GM21367 (cell line): ENCODE measurements at regions not wholly inside any gene's neighbourhood (a gene's known extent, or its start where the extent isn't known, plus 50 kb on each side); places are given as distances from the start of the nearest gene placed in this dataset.
"Not testable (repeated sequence)": the region's sequence is repeated elsewhere in the genome, so short reads cannot be mapped to it uniquely, and the experiment has no call there.

ENCODE experiments used
- ATAC-seq: cut with Tn5 transposase; IDR thresholded peaks from one replicate; pipeline ENCODE4 v1.9.1; 2021; ENCODE audit not compliant: unreplicated experiment

- no peak for ATAC-seq
Observed at GRCh38 chr9:101893661-101894646, 155.5 kb upstream of the GRIN3A start.

GRCh38 chr9:101881508-101881907, 143.1 kb upstream of the GRIN3A start:
- no peak for ATAC-seq

DNA sequence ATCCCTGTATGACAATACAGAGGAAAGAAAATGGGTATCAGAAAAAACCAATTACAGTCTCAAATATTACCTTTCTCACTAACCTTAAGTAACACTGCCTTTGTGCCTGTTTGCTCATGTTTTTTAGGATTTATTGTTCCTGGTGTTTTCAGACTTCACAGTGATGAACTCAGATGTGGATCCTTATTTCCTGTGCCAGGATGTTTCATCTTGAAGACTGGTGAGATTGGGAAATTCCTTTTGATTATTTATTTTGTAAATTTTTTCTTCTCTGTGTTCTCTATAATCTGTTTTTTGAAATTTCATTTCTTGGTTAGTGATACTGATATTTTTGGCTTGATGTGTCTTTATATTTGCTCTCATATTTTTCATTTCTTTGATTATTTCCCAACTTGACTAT, 142.4 kb upstream of the GRIN3A start:
- no peak for ATAC-seq

DNA sequence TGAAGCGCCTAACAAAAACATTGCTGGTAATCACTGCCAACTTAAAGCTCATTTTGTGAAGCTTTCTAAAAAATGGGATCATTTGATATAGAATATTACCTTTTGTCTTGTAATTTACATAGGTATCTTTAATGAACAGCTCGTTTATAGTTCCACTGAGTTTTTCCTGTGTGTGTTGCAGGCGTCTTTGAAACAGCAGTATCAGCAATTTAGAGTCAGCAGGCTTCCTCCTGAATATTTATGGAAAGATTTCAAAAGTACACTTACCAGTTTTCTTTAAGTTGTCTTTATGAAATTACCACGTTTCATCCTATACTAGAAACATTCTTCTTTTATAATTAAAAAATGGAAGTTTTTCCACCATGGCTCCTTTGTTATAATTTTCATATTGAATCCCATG, 140.3 kb upstream of the GRIN3A start:
- no peak for ATAC-seq

DNA sequence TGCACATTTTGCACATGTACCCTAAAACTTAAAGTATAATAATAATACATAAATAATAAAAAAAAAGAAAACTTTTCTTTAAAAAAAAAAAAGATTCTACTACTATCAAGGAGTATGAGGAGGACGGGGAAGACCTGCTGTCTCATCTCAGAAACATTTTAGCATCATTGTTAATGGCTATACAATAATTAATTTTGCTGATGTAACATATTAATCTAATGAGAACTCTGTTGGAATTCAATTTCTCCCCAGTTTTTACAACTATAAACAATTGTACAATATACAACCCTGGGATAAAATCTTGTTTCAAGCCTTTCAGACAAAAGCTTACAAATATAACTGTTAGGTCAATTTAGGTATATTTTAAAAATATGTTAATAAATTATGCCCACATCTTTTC, 139.0 kb upstream of the GRIN3A start:
- ATAC-seq = no peak

- ATAC-seq = no peak
Observed at GRCh38 chr9:101861472-101861871, 123.0 kb upstream of the GRIN3A start.

DNA sequence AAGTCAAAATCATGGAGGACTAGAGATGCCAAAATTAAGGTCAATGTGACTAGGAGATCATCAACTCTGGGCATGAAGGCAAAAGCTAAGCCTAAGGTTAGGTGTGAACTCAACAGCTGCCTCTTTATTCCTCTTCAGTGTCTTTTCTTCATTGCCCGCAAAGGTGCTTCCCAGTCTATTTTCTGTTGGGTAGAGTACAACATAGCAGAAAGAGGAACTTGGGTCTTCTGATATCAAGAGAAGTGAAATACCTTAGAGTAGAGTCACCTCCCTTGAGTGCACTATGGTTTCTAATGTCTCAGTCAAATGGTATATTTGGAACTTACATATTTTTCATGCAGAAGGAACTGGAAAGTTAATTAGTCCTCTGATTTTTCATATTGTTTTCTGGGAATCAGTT, 122.5 kb upstream of the GRIN3A start:
- ATAC-seq = no peak

DNA sequence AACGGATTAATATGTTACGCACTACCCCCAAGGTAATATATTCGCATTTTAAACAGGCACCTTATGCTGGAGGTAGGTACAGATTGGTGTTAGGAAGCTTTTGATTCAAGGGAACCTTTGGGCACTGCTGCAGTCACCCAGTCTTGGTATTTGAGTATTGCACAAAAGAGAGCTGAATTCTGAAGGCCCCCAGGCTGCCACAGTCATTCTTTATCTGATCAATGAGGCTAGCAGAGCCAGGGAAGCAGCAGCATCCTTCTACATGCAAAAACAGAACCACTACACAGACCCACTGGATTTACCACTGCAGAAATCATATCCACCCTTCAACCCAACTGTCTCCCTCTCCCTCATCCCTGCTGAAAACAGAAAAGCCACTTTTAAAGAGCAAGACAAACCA, 121.2 kb upstream of the GRIN3A start:
- no peak for ATAC-seq

- ATAC-seq = no peak
Observed at GRCh38 chr9:101858026-101858425, 119.6 kb upstream of the GRIN3A start.

DNA sequence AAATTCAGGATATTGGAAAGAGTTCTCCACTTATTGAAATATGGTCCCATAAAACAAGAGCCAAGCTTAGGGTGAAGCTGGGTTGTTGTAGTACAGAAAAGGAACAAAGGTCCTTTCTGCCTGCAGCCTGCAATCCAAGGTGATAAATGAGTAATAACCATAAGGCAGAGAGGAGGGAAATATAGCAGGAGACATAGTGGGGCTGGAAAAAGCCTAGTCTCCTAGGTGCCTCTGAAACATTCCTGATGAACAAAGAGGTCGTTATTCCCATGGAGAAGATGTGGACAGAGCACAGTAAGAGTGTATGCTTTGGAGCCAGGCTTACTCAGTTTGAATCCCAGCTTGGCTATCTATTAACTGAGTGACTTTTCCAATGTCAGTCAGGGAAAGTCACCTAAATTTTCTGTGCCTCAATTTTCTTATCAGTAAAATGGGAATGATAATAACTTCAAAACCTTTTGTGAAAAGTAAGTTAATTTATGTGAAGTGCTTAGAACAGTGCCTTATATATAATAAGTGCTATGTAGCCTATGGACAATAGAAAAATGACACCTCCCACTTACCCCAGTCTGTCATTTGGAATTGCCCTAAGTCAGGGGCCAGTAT, 110.8 kb upstream of the GRIN3A start:
- ATAC-seq = no peak

- ATAC-seq = no peak
Observed at GRCh38 chr9:101848485-101848919, 110.1 kb upstream of the GRIN3A start.

DNA sequence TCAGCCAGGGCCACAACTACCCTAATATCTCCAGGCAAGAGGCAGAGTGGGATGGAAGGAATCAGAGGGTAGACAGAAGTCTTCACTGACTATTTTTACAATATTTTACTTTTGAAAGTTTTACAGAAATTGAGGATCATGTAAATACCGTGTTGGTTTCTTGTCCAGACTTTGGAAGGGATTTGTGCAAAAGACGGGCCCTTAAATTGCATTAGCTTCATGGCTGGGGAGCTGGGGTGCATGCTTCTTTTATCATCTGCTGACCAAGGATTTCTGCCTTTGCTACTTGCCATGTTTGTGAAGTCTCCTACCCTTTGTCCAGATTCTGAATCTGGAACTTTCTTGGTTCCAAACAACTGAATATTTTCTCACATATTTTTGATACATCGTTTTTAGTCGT, 107.7 kb upstream of the GRIN3A start:
- no peak for ATAC-seq

- ATAC-seq = no peak
Observed at GRCh38 chr9:101840694-101841188, 102.3 kb upstream of the GRIN3A start.

GRCh38 chr9:101838988-101839387, 100.5 kb upstream of the GRIN3A start:
- not testable (repeated sequence) for ATAC-seq

DNA sequence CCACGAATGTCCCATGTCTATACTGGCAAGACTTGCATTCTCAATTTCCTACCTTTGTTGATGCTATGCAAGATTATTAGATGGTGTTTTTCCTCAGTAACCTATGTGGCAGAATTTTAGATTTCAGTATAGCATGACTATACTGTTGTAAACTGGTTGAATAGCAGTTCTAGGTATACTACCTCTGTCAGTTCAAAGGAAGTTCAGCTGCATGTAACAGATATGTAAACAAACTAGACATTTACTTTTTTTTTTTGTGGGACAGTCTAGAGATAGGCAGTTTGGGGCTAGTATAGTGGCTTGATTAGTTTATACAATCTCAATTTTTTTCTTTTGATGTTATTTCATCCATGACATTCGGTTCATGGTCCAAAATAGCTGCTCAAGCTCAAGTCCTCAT, 97.6 kb upstream of the GRIN3A start:
- no peak for ATAC-seq

- no peak for ATAC-seq
Observed at GRCh38 chr9:101832486-101832885, 94.0 kb upstream of the GRIN3A start.

DNA sequence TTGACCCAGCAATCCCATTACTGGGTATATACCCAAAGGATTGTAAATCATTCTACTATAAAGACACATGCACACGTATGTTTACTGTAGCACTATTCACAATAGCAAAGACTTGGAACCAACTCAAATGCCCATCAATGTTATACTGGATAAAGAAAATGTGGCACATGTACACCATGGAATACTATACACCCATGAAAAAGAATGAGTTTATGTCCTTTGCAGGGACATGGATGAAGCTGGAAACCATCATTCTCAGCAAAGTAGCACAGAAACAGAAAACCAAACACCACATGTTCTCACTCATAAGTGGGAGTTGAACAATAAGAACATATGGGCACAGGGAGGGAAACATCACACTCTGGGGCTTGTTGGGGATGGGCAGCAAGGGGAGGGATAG, 83.0 kb upstream of the GRIN3A start:
- not testable (repeated sequence) for ATAC-seq

- ATAC-seq = not testable (repeated sequence)
Observed at GRCh38 chr9:101820983-101821382, 82.5 kb upstream of the GRIN3A start.

DNA sequence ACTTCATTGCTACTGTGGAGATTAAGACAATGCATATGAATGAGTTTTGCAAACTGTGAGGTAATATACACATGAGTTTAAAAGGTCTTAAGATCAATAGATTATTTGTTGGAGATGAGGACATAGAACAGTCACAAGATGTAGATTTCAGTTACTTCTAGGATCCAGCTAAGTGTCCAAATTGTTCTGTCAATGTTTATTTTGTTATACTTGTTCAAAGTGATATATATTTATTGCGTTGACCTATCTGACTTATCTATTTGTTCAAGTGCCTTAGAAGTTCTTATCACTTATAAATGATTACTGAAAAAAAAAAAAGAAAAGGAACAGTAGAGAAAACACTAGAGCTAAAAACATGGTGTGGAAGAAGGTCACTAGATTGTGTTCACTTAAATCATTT, 75.6 kb upstream of the GRIN3A start:
- ATAC-seq = no peak

GRCh38 chr9:101807879-101808278, 69.4 kb upstream of the GRIN3A start:
- not testable (repeated sequence) for ATAC-seq

GRCh38 chr9:101796044-101796443, 57.6 kb upstream of the GRIN3A start:
- ATAC-seq = no peak

- no peak for ATAC-seq
Observed at GRCh38 chr9:101795147-101795546, 56.7 kb upstream of the GRIN3A start.
